Uterus (tissue), 3 donors: ENCODE measurements at regions not wholly inside any gene's neighbourhood (a gene's known extent, or its start where the extent isn't known, plus 50 kb on each side); places are given as distances from the start of the nearest gene placed in this dataset. TPM values are rescaled to one million over a fixed set of nuclear protein-coding genes. Genes with fewer than 3 reads are reported as not detected.

Experiments used
- DNase-seq, 2 donors: peaks; one replicate each; pipeline ENCODE4 v3.0.0-alpha.2; 2019 to 2020
- H3K27ac ChIP-seq, 2 donors: fragments of 200-600 bp; sonication (generic); 1 replicate in 1 of 2; 2 replicates in 1 of 2; pipeline ENCODE4 v1.5.1; 2016 to 2018
- H3K27me3 ChIP-seq, 2 donors: fragments of 200-600 bp; sonication (generic); one replicate each; pipeline ENCODE4 v1.5.1; 2018 to 2019; ENCODE audit warnings: control low read depth in 1 of 2
- H3K36me3 ChIP-seq, 2 donors: fragments of 200-600 bp; sonication (generic); one replicate each; pipeline ENCODE4 v1.5.1; 2019; ENCODE audit warnings: control low read depth in 1 of 2
- H3K4me1 ChIP-seq, 2 donors: fragments of 200-600 bp; sonication (generic); one replicate each; pipeline ENCODE4 v1.5.1; 2018 to 2019; ENCODE audit warnings: control low read depth in 1 of 2
- H3K4me3 ChIP-seq, 2 donors: fragments of 200-600 bp; sonication (generic); 1 replicate in 1 of 2; 2 replicates in 1 of 2; pipeline ENCODE4 v1.5.1; 2018 to 2019; ENCODE audit warnings: mild to moderate bottlenecking in 1 of 2
- H3K9me3 ChIP-seq, 2 donors: fragments of 200-600 bp; sonication (generic); one replicate each; pipeline ENCODE4 v1.5.1; 2019; ENCODE audit warnings: control low read depth in 1 of 2
- POLR2A ChIP-seq, 2 donors: fragments of 450-650 bp; IDR thresholded peaks; one replicate each; pipeline ENCODE4 v1.6.1; 2016; ENCODE audit warnings: antibody characterized with exemption in 2 of 2, mild to moderate bottlenecking in 1 of 2, moderate library complexity in 1 of 2
- intact Hi-C: fragments of 100-400 bp; cut with DNase I; formaldehyde crosslinking; loops from one replicate; pipeline ENCODE4 v1.15.1; 2023; ENCODE audit warnings: low total_unique reads
- microRNA counts, 2 donors: library from miRNA; unstranded; fragments of <30 nt; microRNA quantifications; one replicate each; lab custom pipeline; 2016 to 2017
- microRNA-seq: library from miRNA; unstranded; fragments of <30 nt; microRNA quantifications from one replicate; pipeline ENCODE4, GENCODE V29; 2016; ENCODE audit warnings: borderline microRNAs expressed, borderline replicate concordance
- small RNA-seq: library from RNA; depleted of rRNA; stranded (forward); fragments of <200 nt; gene quantifications from one replicate; pipeline ENCODE3, GENCODE V24; 2016
- TF ChIP-seq, protein P1 (sequence below), 4 experiments: fragments of 200-600 bp in 2 of 4; fragments of 450-650 bp in 2 of 4; sonication (generic) in 2 of 4; IDR thresholded peaks; one replicate each; pipeline ENCODE4 v1.5.1; 2016 to 2019; ENCODE audit warnings: antibody characterized with exemption in 4 of 4, mild to moderate bottlenecking in 2 of 4, moderate library complexity in 1 of 4
- donor health status: DM: yes; HTN: yes; CAD: no.

GRCh38 chr13:61486496-61486895 lies 70.8 kb upstream of the PCDH20 start:
- intact Hi-C loops = no loop called here
- Histone ChIP-seq H3K4me1 (no peaks in the 10 kb centered on the region), H3K27me3 (no peaks in the 10 kb centered on the region), H3K9me3 (no peaks in the 10 kb centered on the region), H3K27ac (no peak overlapping the region), H3K4me3 (no peak overlapping the region), H3K36me3 (no peaks in the 10 kb centered on the region)
- TF ChIP-seq POLR2A (IDR thresholded peaks at IDR 0.05) = no peak
- TF ChIP-seq, protein P1, sequence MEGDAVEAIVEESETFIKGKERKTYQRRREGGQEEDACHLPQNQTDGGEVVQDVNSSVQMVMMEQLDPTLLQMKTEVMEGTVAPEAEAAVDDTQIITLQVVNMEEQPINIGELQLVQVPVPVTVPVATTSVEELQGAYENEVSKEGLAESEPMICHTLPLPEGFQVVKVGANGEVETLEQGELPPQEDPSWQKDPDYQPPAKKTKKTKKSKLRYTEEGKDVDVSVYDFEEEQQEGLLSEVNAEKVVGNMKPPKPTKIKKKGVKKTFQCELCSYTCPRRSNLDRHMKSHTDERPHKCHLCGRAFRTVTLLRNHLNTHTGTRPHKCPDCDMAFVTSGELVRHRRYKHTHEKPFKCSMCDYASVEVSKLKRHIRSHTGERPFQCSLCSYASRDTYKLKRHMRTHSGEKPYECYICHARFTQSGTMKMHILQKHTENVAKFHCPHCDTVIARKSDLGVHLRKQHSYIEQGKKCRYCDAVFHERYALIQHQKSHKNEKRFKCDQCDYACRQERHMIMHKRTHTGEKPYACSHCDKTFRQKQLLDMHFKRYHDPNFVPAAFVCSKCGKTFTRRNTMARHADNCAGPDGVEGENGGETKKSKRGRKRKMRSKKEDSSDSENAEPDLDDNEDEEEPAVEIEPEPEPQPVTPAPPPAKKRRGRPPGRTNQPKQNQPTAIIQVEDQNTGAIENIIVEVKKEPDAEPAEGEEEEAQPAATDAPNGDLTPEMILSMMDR (IDR thresholded peaks at IDR 0.05) = no peak
- DNase-seq = no peak

- no peaks in the 10 kb centered on the region for H3K4me1 ChIP-seq
- no peak overlapping the region for H3K4me3 ChIP-seq
- no peak for TF ChIP-seq POLR2A (IDR thresholded peaks at IDR 0.05)
- TF ChIP-seq, protein P1 (IDR thresholded peaks at IDR 0.05) = no peak
- no peaks in the 10 kb centered on the region for H3K36me3 ChIP-seq
- no peak for DNase-seq
- H3K27me3 ChIP-seq = no peaks in the 10 kb centered on the region
- intact Hi-C loops = no loop called here
- no peak overlapping the region for H3K27ac ChIP-seq
- H3K9me3 ChIP-seq = no peaks in the 10 kb centered on the region
These were observed 69.6 kb upstream of the PCDH20 start for GRCh38 chr13:61485128-61485765.

DNA sequence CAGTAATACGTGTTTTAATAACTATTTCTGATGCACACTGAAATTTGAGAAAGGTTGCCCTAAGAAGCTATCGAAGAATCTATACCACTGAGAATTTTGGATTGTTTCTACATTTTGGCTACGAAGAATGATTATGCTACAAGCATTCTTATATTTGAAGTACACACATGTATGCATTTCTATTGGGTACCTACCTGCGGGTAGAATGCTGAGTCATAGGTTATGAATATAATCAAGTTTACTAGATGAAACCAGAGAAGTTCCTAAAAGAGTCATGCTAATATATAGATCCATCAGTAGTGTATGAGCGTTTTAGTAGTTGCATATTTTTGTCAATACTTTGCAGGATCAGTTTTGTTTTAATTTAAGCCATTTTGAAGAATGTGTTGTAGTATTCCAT lies 62.0 kb upstream of the PCDH20 start:
- Histone ChIP-seq H3K27me3 (no peaks in the 10 kb centered on the region), H3K36me3 (no peaks in the 10 kb centered on the region), H3K9me3 (no peaks in the 10 kb centered on the region), H3K4me1 (no peaks in the 10 kb centered on the region), H3K27ac (no peak overlapping the region), H3K4me3 (no peak overlapping the region)
- no peak for DNase-seq
- no peak for TF ChIP-seq POLR2A (IDR thresholded peaks at IDR 0.05)
- TF ChIP-seq, protein P1 (IDR thresholded peaks at IDR 0.05) = no peak
- intact Hi-C loops = no loop called here

DNA sequence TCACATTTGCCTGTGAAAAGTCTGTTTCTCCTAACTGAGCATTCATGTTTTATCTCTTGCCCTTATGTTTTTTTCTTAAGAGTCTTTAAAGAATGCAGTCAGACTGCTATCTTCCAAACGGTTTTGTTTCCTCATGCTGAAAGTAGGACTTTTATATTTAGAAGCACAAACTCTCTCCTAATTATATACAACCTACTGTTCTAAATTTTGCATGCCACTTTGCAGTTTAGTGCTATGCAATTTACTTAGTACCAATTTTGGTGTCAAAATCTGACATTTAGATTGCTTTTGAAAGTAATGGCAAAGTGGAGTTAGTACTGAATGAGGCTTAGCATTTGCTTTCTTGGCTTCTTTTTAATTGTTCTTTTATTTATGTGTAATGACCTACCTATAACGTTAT lies 55.1 kb upstream of the PCDH20 start:
- DNase-seq = no peak
- no peaks in the 10 kb centered on the region for H3K4me1 ChIP-seq
- TF ChIP-seq, protein P1 (IDR thresholded peaks at IDR 0.05) = no peak
- no peaks in the 10 kb centered on the region for H3K9me3 ChIP-seq
- intact Hi-C loops = no loop called here
- H3K36me3 ChIP-seq = no peaks in the 10 kb centered on the region
- no peak overlapping the region for H3K4me3 ChIP-seq
- no peak overlapping the region for H3K27ac ChIP-seq
- H3K27me3 ChIP-seq = no peaks in the 10 kb centered on the region

DNA sequence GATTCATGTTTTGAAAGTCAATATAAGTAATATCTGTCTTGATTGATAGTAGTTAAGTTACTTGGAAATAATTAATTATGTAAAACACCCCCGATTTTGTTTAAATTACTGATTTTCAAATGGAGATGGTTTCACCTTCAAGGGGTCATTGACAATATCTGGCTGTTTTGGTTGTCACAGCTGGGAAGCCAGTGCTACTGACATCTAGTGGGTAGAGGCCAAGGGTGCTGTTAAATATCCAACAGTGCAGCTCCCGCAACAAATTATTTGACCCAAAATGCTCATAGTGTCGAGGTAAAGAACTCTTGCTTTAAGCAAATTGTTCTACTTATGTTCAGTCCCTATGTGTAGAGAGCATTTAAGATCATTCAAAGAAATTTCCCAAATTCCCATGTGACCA lies 50.6 kb upstream of the PCDH20 start:
- H3K27ac ChIP-seq = no peak overlapping the region
- no peak overlapping the region for H3K4me3 ChIP-seq
- TF ChIP-seq POLR2A (IDR thresholded peaks at IDR 0.05) = no peak
- TF ChIP-seq, protein P1 (IDR thresholded peaks at IDR 0.05) = no peak
- no peak for DNase-seq
- intact Hi-C loops = no loop called here
- no peaks in the 10 kb centered on the region for H3K4me1 ChIP-seq
- H3K36me3 ChIP-seq = no peaks in the 10 kb centered on the region
- H3K27me3 ChIP-seq = no peaks in the 10 kb centered on the region
- H3K9me3 ChIP-seq = no peaks in the 10 kb centered on the region

MicroRNA genes in the stretch of these regions (microRNA counts, 767-probe panel; counts per million panel counts)
- microRNA hsa-miR-548x-3p (lab: Ali Mortazavi, UCI) = 0 counts per million in 2 donors

Small RNA genes in the stretch of these regions (microRNA-seq; reads per million reads assigned to microRNA genes)
- gene MIR4704 = not detected
- gene MIR548X2 = not detected

Small RNA genes in the stretch of these regions (small RNA-seq; reads per million reads assigned to genes)
- gene AL353765.1 = not detected
- not detected for gene AL356102.1
- not detected for gene MIR4704
- gene MIR548X2 = not detected
- gene RNU6-81P = not detected
